HL-60 (cell line): ENCODE measurements at regions not wholly inside any gene's neighbourhood (a gene's known extent, or its start where the extent isn't known, plus 50 kb on each side); places are given as distances from the start of the nearest gene placed in this dataset.

Source experiments
- DNase-seq, 2 experiments: peaks; one replicate each; pipeline ENCODE4 v3.0.0-alpha.2; 2010 to 2020; ENCODE audit warnings: low read depth in 1 of 2, low spot score in 1 of 2
- H3K27ac ChIP-seq: fragments of 250-450 bp; sonication (Bioruptor Pico); replicated peaks from 2 replicates; pipeline ENCODE4 v1.5.1; 2020; ENCODE audit warnings: mild to moderate bottlenecking, moderate library complexity
- H3K27me3 ChIP-seq: fragments of 250-450 bp; sonication (Bioruptor Pico); 2 replicates; pipeline ENCODE4 v1.5.1; 2021; ENCODE audit warnings: mild to moderate bottlenecking, moderate library complexity; ENCODE audit not compliant: insufficient read depth, poor library complexity, severe bottlenecking
- H3K4me3 ChIP-seq: replicated peaks from 2 replicates; pipeline ENCODE4 v1.5.1; 2011; ENCODE audit warnings: mild to moderate bottlenecking, control low read depth, low read length; ENCODE audit not compliant: insufficient read depth
- GABPA ChIP-seq: IDR thresholded peaks from 2 replicates; pipeline ENCODE4 v1.6.1; 2012; ENCODE audit warnings: low read depth
- POLR2AphosphoS5 ChIP-seq: IDR thresholded peaks from 2 replicates; pipeline ENCODE4 v1.6.1; 2012; ENCODE audit warnings: low read depth
- SPI1 ChIP-seq: IDR thresholded peaks from 2 replicates; pipeline ENCODE4 v1.6.1; 2012; ENCODE audit warnings: low read depth, mild to moderate bottlenecking, borderline replicate concordance
- TF ChIP-seq, protein P1 (sequence below): IDR thresholded peaks from 2 replicates; pipeline ENCODE4 v1.6.1; 2012; ENCODE audit warnings: low read depth; ENCODE audit not compliant: insufficient replicate concordance
- TF ChIP-seq, protein P2 (sequence below): IDR thresholded peaks from one replicate; pipeline ENCODE4 v1.5.1; 2011; ENCODE audit warnings: low read length, control low read depth, inconsistent platforms; ENCODE audit not compliant: insufficient read depth

DNA sequence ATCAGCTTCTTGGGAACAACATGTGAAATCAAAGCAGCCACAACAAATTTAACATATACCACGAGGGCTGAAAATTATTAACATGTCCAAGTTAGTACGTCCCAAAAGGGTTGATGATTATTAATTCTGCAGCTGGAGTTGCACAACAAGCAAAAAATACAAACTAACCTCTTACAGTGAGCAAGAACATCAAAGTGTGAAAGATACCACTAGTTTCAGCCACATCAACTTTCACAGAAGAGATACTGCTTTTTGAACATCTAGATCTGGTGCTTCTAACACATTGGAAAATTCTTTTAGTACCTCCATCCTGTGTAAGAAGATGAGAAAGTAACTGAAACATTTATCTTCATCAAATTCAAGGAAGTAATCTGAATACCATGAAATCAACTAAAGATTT is 334.1 kb downstream of the PCDH7 start:
- no peak overlapping the region for H3K4me3 ChIP-seq
- DNase-seq: no peak
- no peak overlapping the region for H3K27ac ChIP-seq
- H3K27me3 ChIP-seq: no peaks in the 10 kb centered on the region
- TF ChIP-seq GABPA (no peak), POLR2AphosphoS5 (no peak), SPI1 (no peak)
- TF ChIP-seq, protein P1, sequence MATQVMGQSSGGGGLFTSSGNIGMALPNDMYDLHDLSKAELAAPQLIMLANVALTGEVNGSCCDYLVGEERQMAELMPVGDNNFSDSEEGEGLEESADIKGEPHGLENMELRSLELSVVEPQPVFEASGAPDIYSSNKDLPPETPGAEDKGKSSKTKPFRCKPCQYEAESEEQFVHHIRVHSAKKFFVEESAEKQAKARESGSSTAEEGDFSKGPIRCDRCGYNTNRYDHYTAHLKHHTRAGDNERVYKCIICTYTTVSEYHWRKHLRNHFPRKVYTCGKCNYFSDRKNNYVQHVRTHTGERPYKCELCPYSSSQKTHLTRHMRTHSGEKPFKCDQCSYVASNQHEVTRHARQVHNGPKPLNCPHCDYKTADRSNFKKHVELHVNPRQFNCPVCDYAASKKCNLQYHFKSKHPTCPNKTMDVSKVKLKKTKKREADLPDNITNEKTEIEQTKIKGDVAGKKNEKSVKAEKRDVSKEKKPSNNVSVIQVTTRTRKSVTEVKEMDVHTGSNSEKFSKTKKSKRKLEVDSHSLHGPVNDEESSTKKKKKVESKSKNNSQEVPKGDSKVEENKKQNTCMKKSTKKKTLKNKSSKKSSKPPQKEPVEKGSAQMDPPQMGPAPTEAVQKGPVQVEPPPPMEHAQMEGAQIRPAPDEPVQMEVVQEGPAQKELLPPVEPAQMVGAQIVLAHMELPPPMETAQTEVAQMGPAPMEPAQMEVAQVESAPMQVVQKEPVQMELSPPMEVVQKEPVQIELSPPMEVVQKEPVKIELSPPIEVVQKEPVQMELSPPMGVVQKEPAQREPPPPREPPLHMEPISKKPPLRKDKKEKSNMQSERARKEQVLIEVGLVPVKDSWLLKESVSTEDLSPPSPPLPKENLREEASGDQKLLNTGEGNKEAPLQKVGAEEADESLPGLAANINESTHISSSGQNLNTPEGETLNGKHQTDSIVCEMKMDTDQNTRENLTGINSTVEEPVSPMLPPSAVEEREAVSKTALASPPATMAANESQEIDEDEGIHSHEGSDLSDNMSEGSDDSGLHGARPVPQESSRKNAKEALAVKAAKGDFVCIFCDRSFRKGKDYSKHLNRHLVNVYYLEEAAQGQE: no peak
- TF ChIP-seq, protein P2, sequence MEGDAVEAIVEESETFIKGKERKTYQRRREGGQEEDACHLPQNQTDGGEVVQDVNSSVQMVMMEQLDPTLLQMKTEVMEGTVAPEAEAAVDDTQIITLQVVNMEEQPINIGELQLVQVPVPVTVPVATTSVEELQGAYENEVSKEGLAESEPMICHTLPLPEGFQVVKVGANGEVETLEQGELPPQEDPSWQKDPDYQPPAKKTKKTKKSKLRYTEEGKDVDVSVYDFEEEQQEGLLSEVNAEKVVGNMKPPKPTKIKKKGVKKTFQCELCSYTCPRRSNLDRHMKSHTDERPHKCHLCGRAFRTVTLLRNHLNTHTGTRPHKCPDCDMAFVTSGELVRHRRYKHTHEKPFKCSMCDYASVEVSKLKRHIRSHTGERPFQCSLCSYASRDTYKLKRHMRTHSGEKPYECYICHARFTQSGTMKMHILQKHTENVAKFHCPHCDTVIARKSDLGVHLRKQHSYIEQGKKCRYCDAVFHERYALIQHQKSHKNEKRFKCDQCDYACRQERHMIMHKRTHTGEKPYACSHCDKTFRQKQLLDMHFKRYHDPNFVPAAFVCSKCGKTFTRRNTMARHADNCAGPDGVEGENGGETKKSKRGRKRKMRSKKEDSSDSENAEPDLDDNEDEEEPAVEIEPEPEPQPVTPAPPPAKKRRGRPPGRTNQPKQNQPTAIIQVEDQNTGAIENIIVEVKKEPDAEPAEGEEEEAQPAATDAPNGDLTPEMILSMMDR: no peak

DNA sequence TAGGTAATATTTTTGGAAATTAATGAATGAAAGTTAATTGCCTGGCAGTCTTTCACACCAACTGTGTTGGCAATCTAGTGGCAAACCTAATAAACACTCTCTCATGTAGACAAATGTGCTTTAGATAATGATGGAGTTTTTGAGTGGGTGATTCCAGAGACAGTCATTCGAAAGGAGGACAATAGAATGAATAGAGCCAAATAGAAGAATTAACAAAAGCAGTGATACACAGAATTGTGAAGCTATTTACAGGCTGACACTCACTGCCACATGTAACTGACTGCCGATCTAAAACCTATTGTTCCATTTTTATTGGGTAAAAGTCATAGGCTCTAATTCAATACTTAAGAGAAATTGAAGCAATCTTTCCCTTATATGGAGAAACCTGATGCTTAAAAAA is 338.5 kb downstream of the PCDH7 start:
- H3K4me3 ChIP-seq: no peak overlapping the region
- H3K27ac ChIP-seq: no peak overlapping the region
- DNase-seq: no peak
- TF ChIP-seq, protein P1: no peak
- no peak for TF ChIP-seq GABPA
- TF ChIP-seq, protein P2: no peak
- no peak for TF ChIP-seq POLR2AphosphoS5
- TF ChIP-seq SPI1: no peak
- H3K27me3 ChIP-seq: no peaks in the 10 kb centered on the region

DNA sequence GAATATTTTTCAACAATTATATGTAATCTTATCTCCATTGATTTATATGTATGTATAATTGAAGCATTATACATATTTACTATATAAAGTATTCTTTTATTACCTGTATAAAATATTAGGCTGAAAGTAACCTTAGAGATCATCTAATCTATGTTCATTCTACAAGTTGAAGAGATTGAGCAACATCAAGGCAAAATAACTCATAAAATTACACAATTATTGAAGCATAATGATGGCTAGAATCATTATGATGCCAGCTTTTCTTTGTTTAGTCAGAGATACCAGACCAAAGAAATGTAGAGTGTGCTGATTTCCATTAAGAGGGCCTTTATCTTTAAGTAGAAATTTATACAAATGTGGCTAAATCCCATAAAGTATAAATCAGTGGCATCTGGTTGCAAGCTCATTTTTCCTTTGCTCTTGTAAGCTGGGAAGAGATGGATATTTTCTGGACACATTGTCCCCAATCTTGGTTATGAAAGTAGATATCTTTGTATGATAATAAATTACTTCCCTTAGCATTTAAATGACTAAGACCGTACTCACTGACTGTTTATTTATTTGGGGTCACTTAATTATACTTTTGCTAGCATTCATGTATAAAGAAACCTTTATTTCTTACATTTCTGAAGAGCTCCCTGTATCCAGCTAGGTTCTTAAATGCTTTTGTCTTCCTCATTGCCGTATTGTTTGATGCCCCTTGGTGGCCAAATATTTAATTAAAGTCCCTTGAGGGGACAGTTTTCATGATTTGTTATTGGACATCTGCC is 339.8 kb downstream of the PCDH7 start:
- Histone ChIP-seq H3K27ac (no peak overlapping the region), H3K27me3 (no peaks in the 10 kb centered on the region), H3K4me3 (no peak overlapping the region)
- TF ChIP-seq SPI1 (no peak), POLR2AphosphoS5 (no peak), GABPA (no peak)
- TF ChIP-seq, protein P2: no peak
- TF ChIP-seq, protein P1: no peak
- DNase-seq: no peak
